Activated naive CD8-positive, alpha-beta T cell treated with anti-CD3 and anti-CD28 coated beads for 36 hours (primary cell): ENCODE measurements at regions not wholly inside any gene's neighbourhood (a gene's known extent, or its start where the extent isn't known, plus 50 kb on each side); places are given as distances from the start of the nearest gene placed in this dataset.
"Not testable (repeated sequence)": the region's sequence is repeated elsewhere in the genome, so short reads cannot be mapped to it uniquely, and the experiment has no call there.

Experiments
- DNase-seq: peaks from one replicate; pipeline ENCODE4 v3.0.0; 2021
- H3K27ac Mint-ChIP-seq: one replicate; pipeline ENCODE4 v1.8.0; 2022; ENCODE audit warnings: mild to moderate bottlenecking, moderate library complexity, mixed read lengths
- H3K27me3 Mint-ChIP-seq: one replicate; pipeline ENCODE4 v1.8.0; 2022; ENCODE audit warnings: mild to moderate bottlenecking, mixed read lengths
- H3K36me3 Mint-ChIP-seq: one replicate; pipeline ENCODE4 v1.8.0; 2021; ENCODE audit warnings: mild to moderate bottlenecking, mixed read lengths
- H3K4me1 Mint-ChIP-seq: one replicate; pipeline ENCODE4 v1.8.0; 2021; ENCODE audit warnings: mixed read lengths
- H3K4me3 Mint-ChIP-seq: one replicate; pipeline ENCODE4 v1.8.0; 2022; ENCODE audit warnings: mild to moderate bottlenecking, moderate library complexity, mixed read lengths
- H3K9me3 Mint-ChIP-seq: one replicate; pipeline ENCODE4 v1.8.0; 2022; ENCODE audit warnings: mixed read lengths

GRCh38 chr3:34046154-34046553 lies 247.7 kb downstream of the PDCD6IP start:
- no peak overlapping the region for H3K27ac Mint-ChIP-seq
- DNase-seq, result no peak
- H3K4me3 Mint-ChIP-seq, result no peak overlapping the region
- H3K27me3 Mint-ChIP-seq, result no peaks in the 10 kb centered on the region
- peaks cover 2% of the 10 kb centered on the region for H3K4me1 Mint-ChIP-seq
- H3K9me3 Mint-ChIP-seq, result no peaks in the 10 kb centered on the region
- H3K36me3 Mint-ChIP-seq, result no peaks in the 10 kb centered on the region

- H3K27me3 Mint-ChIP-seq, result peaks cover 4% of the 10 kb centered on the region
- no peaks in the 10 kb centered on the region for H3K4me1 Mint-ChIP-seq
- H3K9me3 Mint-ChIP-seq, result no peaks in the 10 kb centered on the region
- no peak for DNase-seq
- no peak overlapping the region for H3K4me3 Mint-ChIP-seq
- H3K27ac Mint-ChIP-seq, result no peak overlapping the region
- no peaks in the 10 kb centered on the region for H3K36me3 Mint-ChIP-seq
Observed at GRCh38 chr3:34053626-34054025, 255.2 kb downstream of the PDCD6IP start.

- H3K4me1 Mint-ChIP-seq, result no peaks in the 10 kb centered on the region
- peaks cover 1% of the 10 kb centered on the region for H3K9me3 Mint-ChIP-seq
- peaks cover 4% of the 10 kb centered on the region for H3K27me3 Mint-ChIP-seq
- H3K36me3 Mint-ChIP-seq, result no peaks in the 10 kb centered on the region
- H3K4me3 Mint-ChIP-seq, result no peak overlapping the region
- no peak overlapping the region for H3K27ac Mint-ChIP-seq
- no peak for DNase-seq
Observed at GRCh38 chr3:34056181-34056910, 257.9 kb downstream of the PDCD6IP start.

DNA sequence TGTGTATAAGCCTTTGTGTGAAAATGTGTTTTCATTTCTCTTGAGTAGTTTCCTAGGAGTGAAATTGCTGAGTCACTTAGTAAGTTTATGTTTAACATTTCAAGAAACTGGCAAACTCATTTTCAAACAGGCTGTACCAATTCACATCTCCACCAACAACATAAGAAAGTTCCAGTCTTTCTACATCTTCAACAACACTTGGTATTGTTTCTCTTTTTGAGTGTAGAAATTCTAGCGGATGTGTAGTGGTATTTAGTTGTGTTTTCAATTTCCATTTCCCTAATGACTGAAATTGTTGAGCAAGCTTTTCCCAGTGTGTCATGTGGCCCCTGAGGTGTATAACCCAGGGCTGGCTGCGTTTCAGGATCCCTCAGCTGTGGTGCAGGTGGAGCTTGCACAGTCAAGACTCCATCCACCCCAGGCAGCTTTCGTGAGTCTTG lies 258.5 kb downstream of the PDCD6IP start:
- peaks cover 1% of the 10 kb centered on the region for H3K9me3 Mint-ChIP-seq
- H3K27me3 Mint-ChIP-seq, result peaks cover 4% of the 10 kb centered on the region
- H3K36me3 Mint-ChIP-seq, result no peaks in the 10 kb centered on the region
- no peak overlapping the region for H3K4me3 Mint-ChIP-seq
- DNase-seq, result no peak
- no peaks in the 10 kb centered on the region for H3K4me1 Mint-ChIP-seq
- H3K27ac Mint-ChIP-seq, result no peak overlapping the region

DNA sequence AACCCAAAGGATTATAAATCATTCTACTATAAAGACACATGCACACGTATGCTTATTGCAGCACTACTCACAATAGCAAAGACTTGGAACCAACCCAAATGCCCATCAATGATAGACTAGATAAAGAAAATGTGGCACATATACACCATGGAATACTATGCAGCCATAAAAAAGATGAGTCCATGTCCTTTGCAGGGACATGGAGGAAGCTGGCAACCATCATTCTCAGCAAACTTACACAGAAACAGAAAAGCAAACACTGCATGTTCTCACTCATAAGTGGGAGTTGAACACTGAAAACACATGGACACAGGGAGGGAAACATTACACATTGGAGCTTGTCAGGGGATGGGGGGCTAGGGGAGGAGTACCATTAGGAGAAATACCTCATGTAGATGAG lies 262.6 kb downstream of the PDCD6IP start:
- not testable (repeated sequence) for H3K36me3 Mint-ChIP-seq, H3K27ac Mint-ChIP-seq, H3K27me3 Mint-ChIP-seq, H3K9me3 Mint-ChIP-seq, DNase-seq, H3K4me1 Mint-ChIP-seq, H3K4me3 Mint-ChIP-seq

GRCh38 chr3:34065901-34066300 lies 267.5 kb downstream of the PDCD6IP start:
- Mint-ChIP-seq H3K4me3 (no peak overlapping the region), H3K27me3 (no peaks in the 10 kb centered on the region), H3K9me3 (peaks cover 4% of the 10 kb centered on the region), H3K36me3 (no peaks in the 10 kb centered on the region), H3K27ac (no peak overlapping the region), H3K4me1 (no peaks in the 10 kb centered on the region)
- no peak for DNase-seq

DNA sequence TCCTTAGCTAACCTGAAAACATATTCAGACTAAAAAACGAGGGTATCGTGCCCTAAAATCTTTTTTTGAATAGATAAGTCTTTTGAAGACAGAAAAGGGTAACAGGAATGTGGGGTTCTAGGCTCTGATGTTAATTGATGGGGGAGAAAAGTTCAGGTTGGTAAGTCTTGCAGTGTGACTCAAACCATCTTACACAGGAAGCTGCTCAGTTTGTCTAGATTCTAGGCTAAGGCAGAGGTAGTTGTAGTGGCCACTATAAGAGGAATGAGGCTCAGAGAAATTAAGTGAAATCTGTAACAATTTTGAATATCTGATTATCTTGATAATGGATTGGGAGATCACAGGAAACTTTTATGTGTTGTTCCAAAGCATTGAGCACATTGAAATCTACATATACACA lies 267.9 kb downstream of the PDCD6IP start:
- H3K4me3 Mint-ChIP-seq, result no peak overlapping the region
- no peaks in the 10 kb centered on the region for H3K27me3 Mint-ChIP-seq
- H3K27ac Mint-ChIP-seq, result no peak overlapping the region
- no peaks in the 10 kb centered on the region for H3K36me3 Mint-ChIP-seq
- H3K9me3 Mint-ChIP-seq, result peaks cover 4% of the 10 kb centered on the region
- H3K4me1 Mint-ChIP-seq, result no peaks in the 10 kb centered on the region
- DNase-seq, result no peak

GRCh38 chr3:34066999-34067398 lies 268.6 kb downstream of the PDCD6IP start:
- no peak for DNase-seq
- Mint-ChIP-seq H3K4me1 (no peaks in the 10 kb centered on the region), H3K4me3 (no peak overlapping the region), H3K36me3 (no peaks in the 10 kb centered on the region), H3K27ac (no peak overlapping the region), H3K27me3 (peaks cover 3% of the 10 kb centered on the region), H3K9me3 (peaks cover 4% of the 10 kb centered on the region)

GRCh38 chr3:34067536-34068051 lies 269.2 kb downstream of the PDCD6IP start:
- Mint-ChIP-seq H3K36me3 (no peaks in the 10 kb centered on the region), H3K4me1 (no peaks in the 10 kb centered on the region), H3K27me3 (peaks cover 3% of the 10 kb centered on the region), H3K4me3 (no peak overlapping the region), H3K27ac (no peak overlapping the region), H3K9me3 (peaks cover 4% of the 10 kb centered on the region)
- DNase-seq, result no peak

GRCh38 chr3:34068505-34068904 lies 270.1 kb downstream of the PDCD6IP start:
- Mint-ChIP-seq H3K27me3 (peaks cover 3% of the 10 kb centered on the region), H3K9me3 (no peaks in the 10 kb centered on the region), H3K4me3 (no peak overlapping the region), H3K36me3 (no peaks in the 10 kb centered on the region), H3K4me1 (no peaks in the 10 kb centered on the region), H3K27ac (no peak overlapping the region)
- DNase-seq, result no peak

DNA sequence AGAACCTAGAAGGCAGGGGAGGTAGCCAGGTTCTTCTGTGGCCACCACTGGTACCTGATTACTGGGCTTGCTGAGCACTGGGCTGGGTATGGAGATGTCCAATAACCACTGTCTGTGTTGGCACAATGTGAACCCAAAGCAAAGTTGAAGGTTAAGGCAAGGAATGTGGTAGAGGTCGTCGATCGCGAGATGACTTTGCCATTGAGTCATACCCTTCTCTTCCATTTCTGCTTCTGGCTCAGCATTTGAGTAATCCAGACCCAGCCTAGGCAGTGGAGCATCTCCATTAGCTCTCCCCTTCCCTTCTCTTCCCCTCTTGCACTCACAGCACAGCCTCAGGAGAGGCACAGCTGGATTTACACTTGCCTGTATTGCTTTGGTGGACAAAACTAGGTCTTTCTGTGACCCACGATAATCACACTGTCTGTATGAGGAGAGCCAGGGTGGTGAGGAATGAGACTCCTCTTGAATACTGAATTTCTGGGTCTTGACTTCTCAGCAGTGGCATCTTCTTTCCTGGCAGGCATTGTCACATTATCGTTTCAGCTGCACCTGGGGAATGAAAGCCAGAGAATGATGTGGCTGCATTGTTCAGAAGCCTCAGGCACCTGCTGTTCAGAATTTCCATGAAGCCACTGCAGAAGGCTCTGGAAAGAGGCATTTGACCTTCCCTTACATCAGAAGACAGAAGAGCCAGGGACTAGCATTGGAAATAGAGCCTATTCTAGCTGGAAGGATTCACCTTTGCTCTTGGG lies 272.6 kb downstream of the PDCD6IP start:
- Mint-ChIP-seq H3K27me3 (peaks cover 3% of the 10 kb centered on the region), H3K36me3 (no peaks in the 10 kb centered on the region), H3K4me3 (no peak overlapping the region), H3K4me1 (no peaks in the 10 kb centered on the region), H3K9me3 (no peaks in the 10 kb centered on the region), H3K27ac (no peak overlapping the region)
- DNase-seq, result no peak

- DNase-seq, result no peak
- Mint-ChIP-seq H3K27me3 (peaks cover 3% of the 10 kb centered on the region), H3K27ac (no peak overlapping the region), H3K36me3 (no peaks in the 10 kb centered on the region), H3K4me1 (no peaks in the 10 kb centered on the region), H3K9me3 (no peaks in the 10 kb centered on the region), H3K4me3 (no peak overlapping the region)
Observed at GRCh38 chr3:34072297-34072696, 273.9 kb downstream of the PDCD6IP start.

DNA sequence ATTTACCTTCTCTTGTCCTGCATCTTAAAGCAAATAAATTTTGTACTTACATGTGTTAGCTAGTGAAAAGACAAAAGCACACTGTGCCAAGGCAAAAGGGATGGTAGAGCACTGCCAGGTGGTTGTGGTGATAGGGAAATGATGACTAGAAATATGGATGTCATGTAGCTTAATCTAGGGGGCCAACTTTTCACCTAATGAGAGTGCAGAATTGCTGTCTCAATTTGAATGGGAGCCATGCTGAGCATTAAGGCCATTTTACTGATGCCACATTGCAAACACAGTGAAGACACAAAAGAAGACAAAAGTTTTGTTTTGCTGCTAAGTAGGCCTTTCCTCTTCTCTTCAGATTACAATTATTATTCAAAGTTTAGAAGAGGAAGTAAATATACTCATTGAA lies 274.7 kb downstream of the PDCD6IP start:
- H3K27me3 Mint-ChIP-seq, result peaks cover 3% of the 10 kb centered on the region
- no peaks in the 10 kb centered on the region for H3K36me3 Mint-ChIP-seq
- H3K9me3 Mint-ChIP-seq, result no peaks in the 10 kb centered on the region
- no peak overlapping the region for H3K27ac Mint-ChIP-seq
- H3K4me1 Mint-ChIP-seq, result no peaks in the 10 kb centered on the region
- no peak overlapping the region for H3K4me3 Mint-ChIP-seq
- no peak for DNase-seq

- DNase-seq, result no peak
- Mint-ChIP-seq H3K9me3 (no peaks in the 10 kb centered on the region), H3K4me3 (no peak overlapping the region), H3K36me3 (no peaks in the 10 kb centered on the region), H3K27me3 (peaks cover 3% of the 10 kb centered on the region), H3K4me1 (no peaks in the 10 kb centered on the region), H3K27ac (no peak overlapping the region)
Observed at GRCh38 chr3:34073961-34074360, 275.5 kb downstream of the PDCD6IP start.

GRCh38 chr3:34075975-34076374 lies 277.5 kb downstream of the PDCD6IP start:
- H3K27me3 Mint-ChIP-seq, result peaks cover 3% of the 10 kb centered on the region
- H3K4me1 Mint-ChIP-seq, result no peaks in the 10 kb centered on the region
- DNase-seq, result no peak
- H3K27ac Mint-ChIP-seq, result no peak overlapping the region
- no peaks in the 10 kb centered on the region for H3K36me3 Mint-ChIP-seq
- H3K9me3 Mint-ChIP-seq, result no peaks in the 10 kb centered on the region
- H3K4me3 Mint-ChIP-seq, result no peak overlapping the region
